C4-2B (cell line): ENCODE measurements at regions not wholly inside any gene's neighbourhood (a gene's known extent, or its start where the extent isn't known, plus 50 kb on each side); places are given as distances from the start of the nearest gene placed in this dataset.
A peak's percentile ranks its signal among the peaks of the same experiment; 100 is the strongest.
"Not testable (repeated sequence)": the region's sequence is repeated elsewhere in the genome, so short reads cannot be mapped to it uniquely, and the experiment has no call there.

Source experiments
- H3K27ac ChIP-seq: fragments of 450-650 bp; 2 replicates; pipeline ENCODE4 v1.5.1; 2017
- CTCF ChIP-seq: fragments of 450-650 bp; conservative IDR thresholded peaks from 2 replicates; pipeline ENCODE4 v1.5.1; 2017; ENCODE audit warnings: mild to moderate bottlenecking
- ZFX ChIP-seq: fragments of 450-650 bp; IDR thresholded peaks from 2 replicates; pipeline ENCODE4 v1.6.1; 2017

- TF ChIP-seq ZFX = no peak
- TF ChIP-seq CTCF = no peak
Measured at GRCh38 chr11:22089609-22090008, 103.3 kb upstream of the ANO5 start.

GRCh38 chr11:22106566-22106965 lies 86.3 kb upstream of the ANO5 start:
- no peak overlapping the region for H3K27ac ChIP-seq
- no peak for TF ChIP-seq CTCF
- no peak for TF ChIP-seq ZFX

More at GRCh38 chr11:22089609-22090008, 103.3 kb upstream of the ANO5 start:
- H3K27ac ChIP-seq = no peak overlapping the region

GRCh38 chr11:22115470-22116029 lies 77.3 kb upstream of the ANO5 start:
- TF ChIP-seq ZFX = no peak
- TF ChIP-seq CTCF = no peak
- no peak overlapping the region for H3K27ac ChIP-seq

- not testable (repeated sequence) for H3K27ac ChIP-seq
Measured at GRCh38 chr11:22127981-22128380, 64.9 kb upstream of the ANO5 start.

GRCh38 chr11:22130462-22131053 lies 62.3 kb upstream of the ANO5 start:
- TF ChIP-seq ZFX (no peak), CTCF (peak; percentile 65)
- H3K27ac ChIP-seq = no peak overlapping the region

- H3K27ac ChIP-seq = no peak overlapping the region
- TF ChIP-seq CTCF (no peak), ZFX (no peak)
Measured at GRCh38 chr11:22133776-22134175, 59.1 kb upstream of the ANO5 start.

GRCh38 chr11:22138264-22138663 lies 54.6 kb upstream of the ANO5 start:
- no peak overlapping the region for H3K27ac ChIP-seq
- TF ChIP-seq CTCF (no peak), ZFX (no peak)
